BE2C (cell line): ENCODE measurements at regions not wholly inside any gene's neighbourhood (a gene's known extent, or its start where the extent isn't known, plus 50 kb on each side); places are given as distances from the start of the nearest gene placed in this dataset.

ENCODE experiments used
- DNase-seq: peaks from one replicate; pipeline ENCODE4 v3.0.0-alpha.2; 2020
- H3K27me3 ChIP-seq: fragments of 250-450 bp; sonication (Bioruptor Pico); 2 replicates; pipeline ENCODE4 v1.5.1; 2020; ENCODE audit warnings: mild to moderate bottlenecking
- H3K36me3 ChIP-seq: fragments of 250-450 bp; sonication (Bioruptor Pico); 2 replicates; pipeline ENCODE4 v1.5.1; 2020; ENCODE audit warnings: mild to moderate bottlenecking
- H3K4me1 ChIP-seq: fragments of 250-450 bp; sonication (Bioruptor Pico); 2 replicates; pipeline ENCODE4 v1.5.1; 2020
- H3K4me3 ChIP-seq: 2 replicates; pipeline ENCODE4 v1.5.1; 2011; ENCODE audit warnings: low read depth, low read length
- H3K9me3 ChIP-seq: fragments of 250-450 bp; sonication (Bioruptor Pico); 2 replicates; pipeline ENCODE4 v1.5.1; 2020
- CTCF ChIP-seq: IDR thresholded peaks from 2 replicates; pipeline ENCODE4 v1.5.1; 2012; ENCODE audit warnings: mild to moderate bottlenecking, low read depth, low read length

DNA sequence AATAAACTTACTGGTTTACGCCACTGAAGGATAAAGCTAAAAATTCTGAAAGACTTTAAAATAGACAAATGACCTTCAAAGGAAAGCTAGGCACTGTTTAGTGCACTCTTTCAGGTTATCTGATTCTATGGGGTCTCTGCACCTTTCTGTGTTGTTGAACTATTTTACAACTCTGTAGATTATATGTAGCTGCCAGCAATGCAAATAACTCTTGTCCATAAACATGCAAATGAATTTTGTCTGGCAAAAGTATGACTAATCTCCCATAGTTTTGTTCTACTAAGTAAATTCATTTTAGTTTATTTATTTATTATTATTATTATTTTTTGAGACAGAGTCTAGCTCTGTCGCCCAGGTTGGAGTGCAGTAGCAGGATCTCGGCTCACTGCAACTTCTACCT is 266.3 kb upstream of the CCDC196 start:
- Histone ChIP-seq H3K9me3 (peaks cover 4% of the 10 kb centered on the region), H3K4me3 (no peak overlapping the region), H3K27me3 (no peaks in the 10 kb centered on the region), H3K4me1 (no peaks in the 10 kb centered on the region), H3K36me3 (no peaks in the 10 kb centered on the region)
- no peak for DNase-seq
- no peak for TF ChIP-seq CTCF

GRCh38 chr14:66224492-66225178 is 261.5 kb upstream of the CCDC196 start:
- TF ChIP-seq CTCF: no peak
- Histone ChIP-seq H3K4me1 (no peaks in the 10 kb centered on the region), H3K4me3 (no peak overlapping the region)

GRCh38 chr14:66225337-66225736 is 260.8 kb upstream of the CCDC196 start:
- no peak overlapping the region for H3K4me3 ChIP-seq
- no peaks in the 10 kb centered on the region for H3K36me3 ChIP-seq
- no peak for TF ChIP-seq CTCF
- H3K9me3 ChIP-seq: no peaks in the 10 kb centered on the region
- no peak for DNase-seq
- no peaks in the 10 kb centered on the region for H3K4me1 ChIP-seq
- H3K27me3 ChIP-seq: 0 out of 2 replicates have a peak, but pooled peaks cover 5% of the 10 kb centered on the region

More at GRCh38 chr14:66224492-66225178, 261.5 kb upstream of the CCDC196 start:
- H3K36me3 ChIP-seq: no peaks in the 10 kb centered on the region
- H3K9me3 ChIP-seq: no peaks in the 10 kb centered on the region
- no peak for DNase-seq
- H3K27me3 ChIP-seq: 0 out of 2 replicates have a peak, but pooled peaks cover 4% of the 10 kb centered on the region

DNA sequence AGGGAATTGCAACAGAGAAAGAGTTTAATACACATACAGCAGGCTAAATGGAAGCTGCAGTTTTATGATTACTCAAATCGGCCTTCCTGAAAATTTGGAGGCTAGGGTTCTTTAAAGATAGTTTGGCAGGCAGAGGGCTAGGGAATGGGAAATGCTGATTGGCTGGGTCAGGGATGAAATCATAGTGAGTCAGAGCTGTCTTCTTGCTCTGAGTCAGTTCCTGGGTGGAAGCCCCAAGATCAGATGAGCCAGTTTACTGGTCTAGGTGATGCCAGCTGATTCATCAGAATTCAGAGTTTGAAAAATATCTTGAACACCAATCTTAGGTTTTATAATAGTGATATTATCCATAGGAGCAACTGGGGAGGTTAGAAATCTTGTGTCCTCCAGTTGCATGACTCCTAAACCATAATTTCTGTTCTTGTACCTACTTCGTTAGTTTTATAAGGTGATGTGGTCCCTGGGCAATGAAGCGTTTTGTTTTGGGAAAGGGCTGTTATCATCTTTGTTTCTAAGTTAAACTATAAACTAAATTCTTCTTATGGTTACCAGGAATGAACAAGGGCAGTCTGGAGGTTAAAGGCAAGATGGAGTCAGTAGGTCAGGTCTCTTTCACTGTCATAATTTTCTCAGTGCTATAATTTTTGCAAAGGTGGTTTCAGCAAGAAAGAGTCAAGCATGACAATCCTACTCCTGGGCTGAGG is 257.8 kb upstream of the CCDC196 start:
- TF ChIP-seq CTCF: no peak
- H3K36me3 ChIP-seq: no peaks in the 10 kb centered on the region
- no peak for DNase-seq
- peaks cover 10% of the 10 kb centered on the region; the same call in 1 of the 2 replicates for H3K27me3 ChIP-seq
- no peak overlapping the region for H3K4me3 ChIP-seq
- no peaks in the 10 kb centered on the region for H3K9me3 ChIP-seq
- no peaks in the 10 kb centered on the region for H3K4me1 ChIP-seq

DNA sequence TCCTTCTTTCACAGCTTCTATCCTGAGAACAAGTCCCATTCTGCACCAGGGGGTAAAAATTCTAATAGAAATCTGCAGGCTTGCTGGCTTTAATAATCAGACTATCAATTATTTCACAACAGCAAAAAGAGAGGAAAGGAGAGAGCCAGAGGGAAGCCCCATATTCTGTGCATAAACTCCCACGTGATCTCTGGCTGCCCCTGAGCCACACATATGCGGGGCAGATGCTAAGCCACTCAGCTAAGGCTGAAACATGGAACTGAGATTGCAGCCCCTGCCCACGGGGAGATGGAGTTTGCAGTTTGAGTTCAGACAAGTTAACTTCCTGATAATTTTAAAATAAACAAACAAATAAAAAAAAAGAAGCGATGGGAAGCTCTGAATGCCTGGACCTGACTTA is 254.4 kb upstream of the CCDC196 start:
- H3K27me3 ChIP-seq: peaks cover 14% of the 10 kb centered on the region; the same call in 1 of the 2 replicates
- TF ChIP-seq CTCF: no peak
- H3K36me3 ChIP-seq: no peaks in the 10 kb centered on the region
- no peaks in the 10 kb centered on the region for H3K9me3 ChIP-seq
- H3K4me3 ChIP-seq: no peak overlapping the region
- no peak for DNase-seq
- H3K4me1 ChIP-seq: no peaks in the 10 kb centered on the region

- DNase-seq: no peak
Measured at GRCh38 chr14:66233591-66233990, 252.6 kb upstream of the CCDC196 start.

More at GRCh38 chr14:66233591-66233990, 252.6 kb upstream of the CCDC196 start:
- Histone ChIP-seq H3K9me3 (no peaks in the 10 kb centered on the region), H3K4me1 (no peaks in the 10 kb centered on the region), H3K27me3 (peaks cover 13% of the 10 kb centered on the region; the same call in 1 of the 2 replicates), H3K36me3 (no peaks in the 10 kb centered on the region), H3K4me3 (no peak overlapping the region)
- no peak for TF ChIP-seq CTCF
